Neuronal stem cell (in vitro differentiated cells): ENCODE measurements at regions not wholly inside any gene's neighbourhood (a gene's known extent, or its start where the extent isn't known, plus 50 kb on each side); places are given as distances from the start of the nearest gene placed in this dataset.
A peak's percentile ranks its signal among the peaks of the same experiment; 100 is the strongest.
"Not testable (repeated sequence)": the region's sequence is repeated elsewhere in the genome, so short reads cannot be mapped to it uniquely, and the experiment has no call there.

Experiments used
- DNase-seq: peaks from one replicate; pipeline ENCODE4 v3.0.0-alpha.2; 2013; ENCODE audit warnings: low spot score
- H2AFZ ChIP-seq: one replicate; pipeline ENCODE4 v1.6.1; 2013; ENCODE audit warnings: mild to moderate bottlenecking, low read length, inconsistent platforms
- H2AK5ac ChIP-seq: 2 replicates; pipeline ENCODE4 v1.6.1; 2013; ENCODE audit warnings: low read depth, mild to moderate bottlenecking, inconsistent platforms, low read length, moderate library complexity, mixed read lengths
- H2BK120ac ChIP-seq: 2 replicates; pipeline ENCODE4 v1.6.1; 2013; ENCODE audit warnings: low read depth, mild to moderate bottlenecking, inconsistent platforms, low read length, moderate library complexity, mixed read lengths
- H2BK12ac ChIP-seq: one replicate; pipeline ENCODE4 v1.6.1; 2013; ENCODE audit warnings: low read length, inconsistent platforms
- H2BK15ac ChIP-seq: 2 replicates; pipeline ENCODE4 v1.6.1; 2013; ENCODE audit warnings: mild to moderate bottlenecking, low read length, inconsistent platforms, mixed read lengths
- H2BK5ac ChIP-seq: one replicate; pipeline ENCODE4 v1.6.1; 2013; ENCODE audit warnings: inconsistent platforms, mild to moderate bottlenecking, low read length, moderate library complexity
- H3K14ac ChIP-seq: one replicate; pipeline ENCODE4 v1.6.1; 2013; ENCODE audit warnings: low read length, inconsistent platforms
- H3K18ac ChIP-seq: 2 replicates; pipeline ENCODE4 v1.6.1; 2013; ENCODE audit warnings: low read length, inconsistent platforms
- H3K23ac ChIP-seq: 2 replicates; pipeline ENCODE4 v1.6.1; 2013; ENCODE audit warnings: low read depth, mild to moderate bottlenecking, mixed read lengths, low read length, inconsistent platforms; ENCODE audit not compliant: poor library complexity
- H3K27ac ChIP-seq: replicated peaks from 3 replicates; pipeline ENCODE4 v1.5.1; 2013; ENCODE audit warnings: low read length, inconsistent platforms
- H3K27me3 ChIP-seq, 3 experiments: 2 replicates each; pipeline ENCODE4 v1.6.1; 2013; ENCODE audit warnings: low read length in 3 of 3, mild to moderate bottlenecking in 2 of 3, inconsistent platforms in 1 of 3, low read depth in 1 of 3, mixed read lengths in 1 of 3, moderate library complexity in 1 of 3; ENCODE audit not compliant: control insufficient read depth in 3 of 3, insufficient read depth in 3 of 3
- H3K36me3 ChIP-seq, 2 donors: replicated peaks in 1 of 2; 2 replicates each; pipeline ENCODE4 v1.6.1; 2013; ENCODE audit warnings: low read length in 2 of 2; ENCODE audit not compliant: control insufficient read depth in 2 of 2, insufficient read depth in 2 of 2
- H3K4ac ChIP-seq: 2 replicates; pipeline ENCODE4 v1.6.1; 2013; ENCODE audit warnings: inconsistent platforms, mild to moderate bottlenecking, low read length, moderate library complexity
- H3K4me1 ChIP-seq, 2 donors: 1 replicate in 1 of 2; 2 replicates in 1 of 2; pipeline ENCODE4 v1.6.1; 2013; ENCODE audit warnings: low read length in 2 of 2, low read depth in 1 of 2; ENCODE audit not compliant: control insufficient read depth in 2 of 2, insufficient read depth in 1 of 2
- H3K4me2 ChIP-seq: one replicate; pipeline ENCODE4 v1.6.1; 2013; ENCODE audit warnings: mild to moderate bottlenecking, low read length, inconsistent platforms; ENCODE audit not compliant: insufficient read depth, poor library complexity, severe bottlenecking
- H3K4me3 ChIP-seq, 2 donors: 2 replicates each; pipeline ENCODE4 v1.5.1; 2013; ENCODE audit warnings: low read length in 2 of 2, mild to moderate bottlenecking in 2 of 2, inconsistent platforms in 1 of 2, moderate library complexity in 1 of 2
- H3K79me1 ChIP-seq: one replicate; pipeline ENCODE4 v1.6.1; 2013; ENCODE audit warnings: low read depth, mild to moderate bottlenecking, inconsistent platforms, low read length, moderate library complexity
- H3K9ac ChIP-seq: one replicate; pipeline ENCODE4 v1.6.1; 2013; ENCODE audit warnings: mild to moderate bottlenecking, low read depth, low read length, inconsistent platforms; ENCODE audit not compliant: poor library complexity
- H3K9me3 ChIP-seq, 2 donors: replicated peaks in 1 of 2; 2 replicates each; pipeline versions ENCODE3 to v1.6.1; 2013; ENCODE audit warnings: low read length in 2 of 2, mild to moderate bottlenecking in 2 of 2, inconsistent platforms in 1 of 2, low read depth in 1 of 2, mixed read lengths in 1 of 2, moderate library complexity in 1 of 2; ENCODE audit not compliant: control insufficient read depth in 2 of 2, insufficient read depth in 1 of 2
- H4K8ac ChIP-seq: one replicate; pipeline ENCODE4 v1.6.1; 2013; ENCODE audit warnings: low read depth, mild to moderate bottlenecking, inconsistent platforms, low read length, moderate library complexity
- H4K91ac ChIP-seq: one replicate; pipeline ENCODE4 v1.6.1; 2013; ENCODE audit warnings: low read length, low read depth, mild to moderate bottlenecking, inconsistent platforms; ENCODE audit not compliant: poor library complexity
- WGBS, 2 donors: extraction: QIAGEN DNeasy Blood & Tissue Kit; methylation state at CpG; one replicate each; pipeline ENCODE4 v1.1.7; 2013; ENCODE audit warnings: missing lambda C conversion rate in 2 of 2, mixed read lengths in 1 of 2; ENCODE audit not compliant: insufficient read length in 2 of 2, insufficient replicate concordance in 1 of 2; ENCODE audit errors: extremely low coverage in 2 of 2; 5-methylcytosine and 5-hydroxymethylcytosine counted together

- not testable (repeated sequence) for H3K4me2 ChIP-seq, H2BK15ac ChIP-seq, H3K9ac ChIP-seq, H3K18ac ChIP-seq, H2BK12ac ChIP-seq, H3K27me3 ChIP-seq, H3K36me3 ChIP-seq, DNase-seq, H2BK5ac ChIP-seq, H3K4ac ChIP-seq, H2AK5ac ChIP-seq, H4K8ac ChIP-seq, H3K79me1 ChIP-seq, H2AFZ ChIP-seq, H4K91ac ChIP-seq, H3K4me1 ChIP-seq, H3K4me3 ChIP-seq, H3K14ac ChIP-seq, H2BK120ac ChIP-seq, H3K27ac ChIP-seq, H3K23ac ChIP-seq
- no CpG with 5 or more reads among the region's 32 CpGs for WGBS, 2 donors
- peaks cover 0 to 82% of the 10 kb centered on the region in 2 donors for H3K9me3 ChIP-seq
These were observed 287.8 kb downstream of the ALG10 start for GRCh38 chr12:34309806-34310804.

- no CpG with 5 or more reads among the region's 9 CpGs for WGBS, 2 donors
- Histone ChIP-seq H4K8ac (no peak overlapping the region), H3K27me3 (no peaks in the 10 kb centered on the region), H2AK5ac (no peak overlapping the region), H3K4ac (no peak overlapping the region), H3K4me2 (no peak overlapping the region), H2BK12ac (no peak overlapping the region), H3K4me1 (no peaks in the 10 kb centered on the region), H3K14ac (no peak overlapping the region), H3K27ac (no peak overlapping the region), H2BK5ac (no peak overlapping the region), H2AFZ (no peak overlapping the region), H2BK120ac (no peak overlapping the region), H3K18ac (no peak overlapping the region), H3K23ac (no peak overlapping the region), H3K36me3 (no peaks in the 10 kb centered on the region), H3K79me1 (peaks cover 3% of the 10 kb centered on the region), H3K9me3 (peaks cover 0 to 81% of the 10 kb centered on the region in 2 donors), H4K91ac (no peak overlapping the region), H3K9ac (no peak overlapping the region), H2BK15ac (no peak overlapping the region), H3K4me3 (peak overlapping the region in 1 of 2 donors; percentile 23)
- DNase-seq = no peak
These were observed 289.0 kb downstream of the ALG10 start for GRCh38 chr12:34311337-34311736.

DNA sequence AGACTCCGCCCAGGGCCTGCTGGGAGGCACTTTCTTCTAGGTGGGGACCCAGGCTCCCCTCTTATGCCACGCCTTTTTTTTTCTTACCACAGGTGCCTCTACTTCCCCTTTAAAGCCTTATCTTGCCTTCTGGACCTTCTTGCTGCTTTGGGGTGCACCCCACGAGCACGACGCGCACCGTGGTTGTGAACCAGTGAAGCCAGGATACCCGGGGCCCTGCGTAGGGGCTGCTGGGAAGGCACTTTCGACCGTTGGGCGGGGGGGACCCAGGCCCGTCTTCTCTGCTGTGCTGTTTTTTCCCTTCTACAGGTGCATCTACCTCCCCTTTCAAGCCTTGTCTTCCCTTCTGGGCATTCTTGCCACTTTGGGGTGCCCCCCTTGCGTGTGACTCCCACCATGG lies 305.4 kb downstream of the ALG10 start:
- Histone ChIP-seq H2BK5ac (no peak overlapping the region), H3K79me1 (no peaks in the 10 kb centered on the region), H2AFZ (no peak overlapping the region), H2BK15ac (no peak overlapping the region), H4K91ac (no peak overlapping the region), H3K4me2 (no peak overlapping the region), H2BK120ac (no peak overlapping the region), H4K8ac (no peak overlapping the region), H3K9me3 (peaks cover 4 to 95% of the 10 kb centered on the region in 2 donors), H3K4me3 (no peak overlapping the region), H3K27ac (no peak overlapping the region), H2BK12ac (no peak overlapping the region), H3K4ac (no peak overlapping the region), H2AK5ac (no peak overlapping the region), H3K14ac (no peak overlapping the region), H3K18ac (no peak overlapping the region), H3K23ac (no peak overlapping the region), H3K36me3 (no peaks in the 10 kb centered on the region), H3K27me3 (no peaks in the 10 kb centered on the region), H3K4me1 (no peaks in the 10 kb centered on the region), H3K9ac (no peak overlapping the region)
- DNase-seq = no peak
- WGBS, 2 donors = no CpG with 5 or more reads among the region's 14 CpGs

DNA sequence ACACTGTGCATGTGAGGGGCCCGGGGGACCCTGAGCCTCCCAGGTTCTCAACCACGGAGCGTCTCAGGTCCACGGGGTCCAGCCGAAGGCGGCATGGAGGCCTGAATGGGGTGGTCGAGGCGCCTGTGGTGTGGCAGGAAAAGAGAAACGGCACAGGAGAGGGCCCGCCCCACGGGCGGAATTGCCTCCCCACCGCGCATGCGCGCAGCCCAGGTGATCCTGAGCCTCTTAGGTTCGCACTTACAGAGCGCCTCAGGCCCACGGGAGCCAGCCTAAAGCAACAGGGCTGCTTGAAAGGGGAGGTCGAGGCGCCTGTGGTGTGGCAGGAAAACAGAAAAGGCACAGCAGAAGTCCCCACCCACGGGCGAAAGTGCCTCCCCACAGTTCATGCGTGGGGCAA lies 311.0 kb downstream of the ALG10 start:
- H3K9ac ChIP-seq = no peak overlapping the region
- no peak overlapping the region for H2AFZ ChIP-seq
- DNase-seq = no peak
- H3K14ac ChIP-seq = no peak overlapping the region
- no peak overlapping the region for H3K23ac ChIP-seq
- H3K4me3 ChIP-seq = no peak overlapping the region
- no peaks in the 10 kb centered on the region for H3K27me3 ChIP-seq
- no peak overlapping the region for H2BK12ac ChIP-seq
- peaks cover 0 to 70% of the 10 kb centered on the region in 2 donors for H3K9me3 ChIP-seq
- H2BK120ac ChIP-seq = no peak overlapping the region
- H3K27ac ChIP-seq = no peak overlapping the region
- H2BK15ac ChIP-seq = no peak overlapping the region
- no peaks in the 10 kb centered on the region for H3K79me1 ChIP-seq
- no peak overlapping the region for H3K4ac ChIP-seq
- H2BK5ac ChIP-seq = no peak overlapping the region
- no peaks in the 10 kb centered on the region for H3K4me1 ChIP-seq
- H2AK5ac ChIP-seq = no peak overlapping the region
- no CpG with 5 or more reads among the region's 24 CpGs for WGBS, 2 donors
- H3K36me3 ChIP-seq = no peaks in the 10 kb centered on the region
- no peak overlapping the region for H3K4me2 ChIP-seq
- no peak overlapping the region for H4K91ac ChIP-seq
- H4K8ac ChIP-seq = no peak overlapping the region
- H3K18ac ChIP-seq = no peak overlapping the region
